ENCODE measurements at regions not wholly inside any gene's neighbourhood (a gene's known extent, or its start where the extent isn't known, plus 50 kb on each side); places are given as distances from the start of the nearest gene placed in this dataset.

GRCh38 chr15:39161096-39161495, 419.8 kb upstream of the THBS1 start:
- DNase-seq (ENCODE audit: insufficient read length, low spot score): no peak
- FAIRE-seq: no peak

DNA sequence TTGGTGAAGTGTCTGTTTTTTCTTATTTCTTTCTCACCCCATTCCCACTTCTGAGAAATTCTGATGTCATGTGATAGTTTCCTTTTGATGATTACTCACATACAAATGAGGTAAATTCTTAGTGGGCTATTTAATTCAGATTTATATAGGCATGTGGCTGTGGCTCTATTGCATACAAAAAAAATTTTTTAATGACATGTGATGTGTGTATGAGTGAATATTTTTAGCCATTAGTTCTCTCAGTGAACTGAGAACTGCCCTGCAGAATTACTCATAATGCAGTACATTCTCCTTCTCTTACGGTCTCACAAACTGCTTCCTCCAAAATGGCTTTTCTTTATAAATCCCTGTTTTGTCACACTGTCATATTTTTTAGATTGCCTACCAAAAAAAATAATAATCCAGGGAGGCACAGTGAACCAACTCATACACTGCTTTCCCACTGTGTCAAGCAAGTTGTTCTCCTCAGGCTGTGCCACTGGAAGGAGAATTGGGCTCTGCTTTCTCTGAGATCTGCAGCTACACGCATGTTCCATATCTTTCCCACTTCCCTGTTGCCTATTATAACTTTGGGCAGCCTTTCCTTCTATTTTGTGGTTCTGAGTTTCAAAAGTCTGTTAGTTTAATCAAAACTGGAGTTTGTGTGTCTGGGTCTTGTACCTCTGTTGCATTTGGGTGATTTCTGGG, 415.7 kb upstream of the THBS1 start:
- DNase-seq (ENCODE audit: insufficient read length, low spot score): no peak
- no peak for FAIRE-seq

DNA sequence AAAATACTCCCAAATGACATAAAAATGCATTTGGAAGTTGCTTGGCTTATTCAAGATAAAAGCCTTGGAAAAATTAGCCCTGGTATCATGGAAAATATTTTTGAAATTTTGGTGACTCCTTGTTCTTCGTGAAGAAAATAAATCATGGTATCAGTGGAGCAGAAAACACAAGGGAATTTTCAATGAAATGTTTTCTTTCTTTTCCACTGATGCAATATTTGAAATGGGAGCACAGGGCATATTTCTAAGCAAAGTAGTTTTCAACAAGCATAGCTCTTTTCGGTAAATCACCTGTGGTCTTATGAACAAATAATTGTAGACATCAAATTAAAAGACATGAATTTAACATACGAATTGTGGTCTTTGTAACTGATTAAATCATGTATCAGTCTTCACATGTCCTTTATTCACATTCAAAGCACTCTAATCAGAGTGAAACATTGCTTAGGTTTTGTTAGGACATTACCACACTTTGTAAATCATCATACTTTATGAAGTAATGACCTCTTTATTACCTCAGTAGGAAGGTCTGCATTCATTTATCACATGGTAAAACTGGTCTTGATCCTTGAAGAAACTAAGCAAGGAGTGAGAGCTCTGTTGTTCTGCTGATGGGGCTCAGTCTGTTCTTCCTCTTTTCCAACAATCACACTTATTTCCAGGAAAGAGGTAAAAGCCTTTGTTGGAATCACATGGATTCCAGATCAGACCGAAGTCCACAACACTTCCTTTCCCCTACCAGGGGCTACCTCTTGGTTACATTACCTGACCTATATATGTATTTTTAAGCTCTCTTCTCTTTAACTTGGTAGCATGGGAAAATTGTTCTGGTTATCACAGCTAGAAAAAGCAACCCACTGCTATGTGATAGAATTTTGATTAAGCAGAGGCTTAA, 413.5 kb upstream of the THBS1 start:
- no peak for FAIRE-seq
- no peak for DNase-seq (ENCODE audit: insufficient read length, low spot score)

GRCh38 chr15:39171944-39172368, 408.9 kb upstream of the THBS1 start:
- FAIRE-seq (peak; percentile 96), DNase-seq (ENCODE audit: insufficient read length, low spot score) (peak; percentile 81)

DNA sequence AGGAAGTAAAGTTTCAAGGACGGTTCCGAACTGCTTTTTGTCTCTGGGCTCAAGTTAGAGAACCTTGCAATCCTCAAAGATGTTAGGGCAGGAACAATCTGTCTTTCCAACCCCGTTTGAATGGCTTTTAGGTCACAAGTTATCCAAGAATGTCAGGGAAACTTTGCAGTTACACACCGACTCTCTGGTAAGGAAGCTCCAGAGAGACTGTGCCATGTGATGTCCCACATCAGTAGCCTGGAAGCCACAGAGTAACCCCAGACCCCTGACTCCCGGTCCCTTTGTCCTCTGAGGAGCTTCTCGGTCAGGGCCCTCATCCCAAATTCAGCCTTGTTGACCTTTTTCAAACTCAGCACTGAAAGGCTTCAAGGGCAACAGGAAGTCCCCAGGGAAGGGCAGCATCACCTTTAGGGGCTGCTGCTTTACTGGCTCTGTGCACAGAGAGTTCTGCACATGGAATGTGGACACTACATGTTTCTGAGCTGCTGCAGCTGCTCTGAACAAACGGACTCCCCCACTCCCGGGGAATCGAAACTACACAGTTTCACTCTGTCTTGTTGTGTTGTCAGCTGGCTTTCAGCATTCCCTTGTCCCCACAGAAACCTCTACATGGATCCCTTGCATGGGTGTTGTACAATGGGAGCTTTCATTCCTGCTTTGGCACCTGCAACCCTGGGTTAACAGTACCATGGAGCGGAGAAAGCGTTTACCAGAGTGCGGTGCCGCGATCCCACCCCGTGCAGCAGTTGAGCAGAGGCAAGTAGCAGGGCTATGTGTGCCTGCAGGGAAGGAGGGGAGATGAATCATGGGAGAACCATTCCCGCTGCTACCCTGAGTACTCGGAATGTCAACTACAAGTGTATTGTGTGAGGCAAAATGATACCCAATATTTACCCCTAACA, 408.2 kb upstream of the THBS1 start:
- DNase-seq (ENCODE audit: insufficient read length, low spot score): no peak
- no peak for FAIRE-seq

- no peak for DNase-seq (ENCODE audit: insufficient read length, low spot score)
- FAIRE-seq: peak; percentile 33
Measured at GRCh38 chr15:39173426-39173825, 407.5 kb upstream of the THBS1 start.

- FAIRE-seq (no peak), DNase-seq (ENCODE audit: insufficient read length, low spot score) (no peak)
Measured at GRCh38 chr15:39174332-39174731, 406.5 kb upstream of the THBS1 start.

DNA sequence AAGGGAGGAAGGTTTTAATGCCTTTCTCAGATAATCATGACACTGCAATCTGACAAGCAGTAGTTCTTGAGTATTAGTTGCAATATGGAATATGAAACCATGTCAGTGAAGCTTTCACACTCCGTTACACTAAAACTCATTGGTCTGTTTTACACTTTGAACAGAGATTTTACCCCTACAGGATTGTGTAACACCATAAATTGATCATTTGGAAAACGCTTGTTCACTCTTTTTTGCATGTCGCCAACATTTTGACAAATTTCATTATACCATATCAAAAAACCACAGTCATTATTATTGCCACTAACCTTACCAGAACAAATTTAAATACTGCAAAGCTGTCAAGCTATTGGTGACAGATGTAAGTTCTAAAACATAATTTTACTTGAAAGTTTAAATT, 404.8 kb upstream of the THBS1 start:
- DNase-seq (ENCODE audit: insufficient read length, low spot score): no peak
- FAIRE-seq: no peak

GRCh38 chr15:39177561-39177960, 403.3 kb upstream of the THBS1 start:
- DNase-seq (ENCODE audit: insufficient read length, low spot score) (no peak), FAIRE-seq (no peak)

DNA sequence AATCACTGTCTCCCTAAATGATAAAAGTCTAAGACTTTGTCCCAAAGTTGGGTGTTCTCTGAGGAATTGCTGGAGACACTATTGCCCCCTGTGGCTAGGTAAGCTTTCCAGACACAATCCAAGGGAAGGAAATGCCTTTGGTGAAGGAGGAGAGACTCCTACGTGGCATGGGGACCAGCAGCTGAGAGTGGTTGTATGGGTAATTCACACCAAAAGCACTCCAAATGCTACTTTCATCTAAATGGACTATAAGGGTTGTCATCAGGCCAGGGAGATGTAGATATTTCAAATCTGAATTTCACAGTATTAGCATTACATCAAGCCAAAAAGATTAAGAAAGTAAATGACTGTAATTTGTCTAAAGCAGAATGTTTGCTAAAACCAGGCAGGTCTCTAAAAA, 400.8 kb upstream of the THBS1 start:
- FAIRE-seq (no peak), DNase-seq (ENCODE audit: insufficient read length, low spot score) (no peak)

DNA sequence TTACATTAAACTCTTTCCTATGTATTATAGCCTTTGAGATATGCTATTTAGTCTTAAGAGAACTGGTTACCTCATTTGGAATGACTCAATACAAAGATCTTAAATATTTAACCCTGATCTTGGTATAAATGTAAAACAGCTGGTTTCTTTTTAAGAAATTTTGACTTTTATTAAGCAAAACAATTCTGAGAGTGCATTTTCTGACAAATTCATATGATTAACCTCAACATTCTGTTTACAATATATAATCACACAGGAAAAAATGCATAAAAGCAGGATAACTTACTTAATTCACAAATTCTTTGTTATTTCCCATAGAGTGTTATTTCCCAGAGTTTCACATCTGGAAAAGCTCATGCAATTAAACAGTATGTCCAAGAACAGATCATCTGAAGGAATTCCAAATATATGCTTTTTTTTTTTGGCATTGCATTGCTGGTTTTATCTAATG, 400.4 kb upstream of the THBS1 start:
- no peak for DNase-seq (ENCODE audit: insufficient read length, low spot score)
- no peak for FAIRE-seq

GRCh38 chr15:39181056-39181747, 399.7 kb upstream of the THBS1 start:
- no peak for FAIRE-seq
- DNase-seq (ENCODE audit: insufficient read length, low spot score): no peak

- FAIRE-seq (no peak), DNase-seq (ENCODE audit: insufficient read length, low spot score) (no peak)
Measured at GRCh38 chr15:39181940-39182339, 398.9 kb upstream of the THBS1 start.

DNA sequence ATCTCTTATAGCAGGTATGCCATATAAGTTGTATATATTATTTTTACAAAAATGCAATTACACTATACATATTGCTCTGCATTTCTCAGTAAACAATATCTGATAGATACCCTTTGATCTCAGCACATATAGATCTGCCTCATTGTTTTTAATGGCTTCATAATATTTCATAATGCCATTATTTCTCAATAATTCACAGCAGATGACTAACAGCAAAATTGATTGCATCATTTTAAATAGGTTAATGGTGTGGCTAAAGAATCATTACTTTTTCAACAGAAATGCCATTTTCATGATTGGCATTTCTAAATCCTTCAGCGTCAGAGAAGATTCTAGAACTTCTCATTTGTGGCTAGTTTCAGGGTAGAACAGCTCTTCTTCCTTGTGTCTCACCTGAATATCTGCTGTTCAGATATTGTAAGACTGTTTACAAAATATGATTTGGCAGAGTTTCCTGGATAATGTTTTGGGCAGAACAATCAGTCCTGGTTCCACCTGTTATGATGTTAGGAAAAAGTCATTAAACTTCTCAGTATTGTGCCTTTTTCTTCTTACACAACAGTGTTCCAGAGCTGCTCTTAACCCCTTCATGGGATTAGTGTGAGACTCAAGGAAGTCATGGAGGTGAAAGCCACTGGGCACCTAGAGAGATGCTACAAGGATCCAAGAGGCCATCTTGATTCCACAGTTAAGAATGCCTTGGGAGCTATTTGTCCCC, 397.6 kb upstream of the THBS1 start:
- FAIRE-seq (no peak), DNase-seq (ENCODE audit: insufficient read length, low spot score) (no peak)

GRCh38 chr15:39184701-39185390, 396.0 kb upstream of the THBS1 start:
- no peak for FAIRE-seq
- DNase-seq (ENCODE audit: insufficient read length, low spot score): no peak

DNA sequence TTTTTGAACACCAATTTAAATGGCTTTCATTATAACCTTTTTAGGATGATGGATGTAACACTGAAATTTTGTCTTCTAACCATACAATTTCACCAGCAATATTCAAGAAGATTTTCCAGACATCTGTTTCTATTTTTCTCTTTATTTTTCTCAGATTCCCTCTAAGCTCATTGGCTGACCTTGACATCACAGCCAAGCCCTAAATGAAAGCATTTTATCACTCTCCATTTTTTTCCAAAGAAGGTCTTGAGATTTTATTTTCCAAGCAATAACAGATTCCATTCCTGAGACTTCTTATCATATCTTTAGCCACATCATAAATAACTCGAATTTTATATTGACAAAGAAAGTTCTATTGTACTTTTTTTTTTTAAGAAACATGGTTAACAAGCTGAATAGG, 392.6 kb upstream of the THBS1 start:
- no peak for FAIRE-seq

GRCh38 chr15:39188930-39189329, 391.9 kb upstream of the THBS1 start:
- no peak for FAIRE-seq
- DNase-seq (ENCODE audit: insufficient read length, low spot score): peak; percentile 45

More for the DNA sequence above, 392.6 kb upstream of the THBS1 start:
- DNase-seq (ENCODE audit: insufficient read length, low spot score): no peak

- DNase-seq (ENCODE audit: insufficient read length, low spot score): peak; percentile 34
- no peak for FAIRE-seq
Measured at GRCh38 chr15:39191871-39192291, 389.0 kb upstream of the THBS1 start.

GRCh38 chr15:39192351-39192750, 388.5 kb upstream of the THBS1 start:
- FAIRE-seq (no peak), DNase-seq (ENCODE audit: insufficient read length, low spot score) (no peak)

All from HTR-8/SVneo (cell line).